ENCODE measurements at regions not wholly inside any gene's neighbourhood (a gene's known extent, or its start where the extent isn't known, plus 50 kb on each side); places are given as distances from the start of the nearest gene placed in this dataset.

- Histone ChIP-seq H4K20me1 (ENCODE audit: insufficient read depth) (no peaks in the 10 kb centered on the region), H3K27ac (ENCODE audit: low read depth in 2 of 2, low read length in 1 of 2) (no peak overlapping the region), H3K9ac (no peak overlapping the region), H3F3A (replicated peaks; ENCODE audit: insufficient read depth) (no peaks in the 10 kb centered on the region), H3K9me3 (no peaks in the 10 kb centered on the region), H3K4me3 (ENCODE audit: low read depth in 2 of 2, low read length in 1 of 2) (no peak overlapping the region), H3K4me1 (ENCODE audit: control insufficient read depth in 1 of 2, insufficient read depth in 2 of 2, low read depth in 1 of 2, low read length in 1 of 2) (peaks cover 3 to 8% of the 10 kb centered on the region in 2 experiments; a peak in 3 of 4 replicates), H3K36me3 (replicated peaks in 1 of 2; ENCODE audit: control insufficient read depth in 1 of 2, insufficient read depth in 2 of 2, low read length in 1 of 2) (no peaks in the 10 kb centered on the region), H3K4me2 (no peak overlapping the region), H3K79me2 (ENCODE audit: insufficient read depth) (no peaks in the 10 kb centered on the region), H3K9me2 (no peaks in the 10 kb centered on the region), H3K27me3 (ENCODE audit: insufficient read depth) (no peaks in the 10 kb centered on the region), H2AFZ (ENCODE audit: low read depth) (no peak overlapping the region)
- DNase-seq, result no peak
- CTCF ChIA-PET, result no interaction called here
- WGBS (ENCODE audit: low lambda C conversion rate), result 38% methylated on average over 1 of the region's 1 CpG
- POLR2A ChIA-PET, result no interaction called here
- no peak for TF ChIP-seq SIN3A (IDR thresholded peaks at IDR 0.05; ENCODE audit: borderline replicate concordance, low read depth, low read length)
These were observed 257.8 kb downstream of the AUH start for GRCh38 chr9:91103931-91104330.

GRCh38 chr9:91106415-91107081, 255.2 kb downstream of the AUH start:
- DNase-seq, result no peak
- no peak overlapping the region for H3K9ac ChIP-seq
- no peaks in the 10 kb centered on the region for H3K36me3 ChIP-seq (replicated peaks in 1 of 2; ENCODE audit: control insufficient read depth in 1 of 2, insufficient read depth in 2 of 2, low read length in 1 of 2)
- ChIA-PET CTCF (no interaction called here), POLR2A (no interaction called here)
- no peak for TF ChIP-seq SIN3A (IDR thresholded peaks at IDR 0.05; ENCODE audit: borderline replicate concordance, low read depth, low read length)
- no peak for TF ChIP-seq GABPA (IDR thresholded peaks at IDR 0.05; ENCODE audit: low read depth)
- TF ChIP-seq CHD2 (IDR thresholded peaks at IDR 0.05; ENCODE audit: low read length, partially characterized antibody), result no peak
- no peak for TF ChIP-seq NRF1 (IDR thresholded peaks at IDR 0.05; ENCODE audit: low read depth, low read length)
- TF ChIP-seq GATA2 (CRISPR knock-in tag; IDR thresholded peaks at IDR 0.05), result no peak
- no peak for TF ChIP-seq TCF12 (IDR thresholded peaks at IDR 0.05)
- no peak for TF ChIP-seq JUND (IDR thresholded peaks at IDR 0.05)
- no peak for TF ChIP-seq YY1 (IDR thresholded peaks at IDR 0.05; ENCODE audit: low read depth)
- no peak for TF ChIP-seq FOXM1 (IDR thresholded peaks at IDR 0.05; ENCODE audit: low read depth)
- no peak for TF ChIP-seq MAX (IDR thresholded peaks at IDR 0.05; ENCODE audit: low read depth)
- H3K4me3 ChIP-seq (ENCODE audit: low read depth in 2 of 2, low read length in 1 of 2), result no peak overlapping the region
- no peaks in the 10 kb centered on the region for H3F3A ChIP-seq (replicated peaks; ENCODE audit: insufficient read depth)
- no peak overlapping the region for H3K4me2 ChIP-seq
- H3K4me1 ChIP-seq (ENCODE audit: control insufficient read depth in 1 of 2, insufficient read depth in 2 of 2, low read depth in 1 of 2, low read length in 1 of 2), result no peaks in the 10 kb centered on the region
- no peaks in the 10 kb centered on the region for H3K9me3 ChIP-seq
- no peaks in the 10 kb centered on the region for H4K20me1 ChIP-seq (ENCODE audit: insufficient read depth)
- H3K79me2 ChIP-seq (ENCODE audit: insufficient read depth), result no peaks in the 10 kb centered on the region
- H2AFZ ChIP-seq (ENCODE audit: low read depth), result no peak overlapping the region
- no peaks in the 10 kb centered on the region for H3K9me2 ChIP-seq
- 88% methylated on average over 9 of the region's 9 CpGs for WGBS (ENCODE audit: low lambda C conversion rate)
- no peaks in the 10 kb centered on the region for H3K27me3 ChIP-seq (ENCODE audit: insufficient read depth)
- H3K27ac ChIP-seq (ENCODE audit: low read depth in 2 of 2, low read length in 1 of 2), result no peak overlapping the region

GRCh38 chr9:91111226-91111625, 250.5 kb downstream of the AUH start:
- CTCF ChIA-PET, result no interaction called here
- TF ChIP-seq TAF1 (IDR thresholded peaks at IDR 0.05; ENCODE audit: borderline replicate concordance, low read depth, low read length) (no peak), JUND (IDR thresholded peaks at IDR 0.05) (no peak), SMC3 (IDR thresholded peaks at IDR 0.05; ENCODE audit: low read depth, low read length) (no peak), ZBTB33 (IDR thresholded peaks at IDR 0.05; ENCODE audit: borderline replicate concordance, low read depth) (no peak), EP300 (IDR thresholded peaks at IDR 0.05; ENCODE audit: borderline replicate concordance in 1 of 2, low read depth in 1 of 2, low read length in 1 of 2) (no peak), NRF1 (IDR thresholded peaks at IDR 0.05; ENCODE audit: low read depth, low read length) (no peak), IRF3 (IDR thresholded peaks at IDR 0.05; ENCODE audit: low read depth, low read length) (no peak), EZH2phosphoT487 (IDR thresholded peaks at IDR 0.05; ENCODE audit: borderline replicate concordance, low read depth) (no peak), RFX5 (IDR thresholded peaks at IDR 0.05; ENCODE audit: low read length) (no peak), RCOR1 (IDR thresholded peaks at IDR 0.05; ENCODE audit: low read length) (no peak), FOXM1 (IDR thresholded peaks at IDR 0.05; ENCODE audit: low read depth) (no peak), FOXJ3 (CRISPR knock-in tag; IDR thresholded peaks at IDR 0.05) (no peak), MAX (IDR thresholded peaks at IDR 0.05; ENCODE audit: low read depth) (no peak), MXI1 (IDR thresholded peaks at IDR 0.05; ENCODE audit: low read depth, low read length) (no peak), GABPA (IDR thresholded peaks at IDR 0.05; ENCODE audit: low read depth) (no peak), GATA2 (CRISPR knock-in tag; IDR thresholded peaks at IDR 0.05) (no peak)

More at GRCh38 chr9:91111226-91111625, 250.5 kb downstream of the AUH start:
- Histone ChIP-seq H3K4me1 (ENCODE audit: control insufficient read depth in 1 of 2, insufficient read depth in 2 of 2, low read depth in 1 of 2, low read length in 1 of 2) (no peaks in the 10 kb centered on the region; a peak in 1 of 4 replicates), H2AFZ (ENCODE audit: low read depth) (no peak overlapping the region), H3K9me2 (no peaks in the 10 kb centered on the region), H4K20me1 (ENCODE audit: insufficient read depth) (no peaks in the 10 kb centered on the region), H3F3A (replicated peaks; ENCODE audit: insufficient read depth) (no peaks in the 10 kb centered on the region), H3K36me3 (replicated peaks in 1 of 2; ENCODE audit: control insufficient read depth in 1 of 2, insufficient read depth in 2 of 2, low read length in 1 of 2) (no peaks in the 10 kb centered on the region), H3K4me2 (no peak overlapping the region), H3K9ac (no peak overlapping the region), H3K4me3 (ENCODE audit: low read depth in 2 of 2, low read length in 1 of 2) (no peak overlapping the region), H3K9me3 (no peaks in the 10 kb centered on the region), H3K27ac (ENCODE audit: low read depth in 2 of 2, low read length in 1 of 2) (no peak overlapping the region), H3K27me3 (ENCODE audit: insufficient read depth) (no peaks in the 10 kb centered on the region), H3K79me2 (ENCODE audit: insufficient read depth) (no peaks in the 10 kb centered on the region)
- no peak for DNase-seq
- POLR2A ChIA-PET, result no interaction called here
